GM21515 (cell line): ENCODE measurements at regions not wholly inside any gene's neighbourhood (a gene's known extent, or its start where the extent isn't known, plus 50 kb on each side); places are given as distances from the start of the nearest gene placed in this dataset.

Source experiments
- ATAC-seq: cut with Tn5 transposase; IDR thresholded peaks from one replicate; pipeline ENCODE4 v1.9.1; 2021; ENCODE audit not compliant: unreplicated experiment

DNA sequence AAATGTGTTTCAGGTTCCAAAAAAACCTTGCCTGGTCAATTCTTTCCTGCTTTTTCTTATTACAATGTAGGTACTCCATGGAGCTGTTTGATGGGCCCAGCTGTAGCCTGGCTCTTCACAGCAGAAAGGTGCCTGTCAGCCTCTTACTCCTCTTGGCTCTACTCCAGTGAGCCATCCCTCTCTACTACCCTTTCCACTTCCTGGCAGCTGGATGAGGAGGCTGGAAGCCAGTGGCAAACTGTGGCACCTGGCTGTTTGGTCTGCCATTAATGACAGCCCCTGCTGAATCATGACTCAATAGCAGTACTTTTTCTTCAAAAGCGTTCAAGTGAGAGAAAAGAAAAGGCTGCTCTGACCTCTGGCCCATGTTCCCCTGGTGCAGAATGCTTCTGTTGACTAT, 618.1 kb downstream of the PYDC2 start:
- no peak for ATAC-seq

DNA sequence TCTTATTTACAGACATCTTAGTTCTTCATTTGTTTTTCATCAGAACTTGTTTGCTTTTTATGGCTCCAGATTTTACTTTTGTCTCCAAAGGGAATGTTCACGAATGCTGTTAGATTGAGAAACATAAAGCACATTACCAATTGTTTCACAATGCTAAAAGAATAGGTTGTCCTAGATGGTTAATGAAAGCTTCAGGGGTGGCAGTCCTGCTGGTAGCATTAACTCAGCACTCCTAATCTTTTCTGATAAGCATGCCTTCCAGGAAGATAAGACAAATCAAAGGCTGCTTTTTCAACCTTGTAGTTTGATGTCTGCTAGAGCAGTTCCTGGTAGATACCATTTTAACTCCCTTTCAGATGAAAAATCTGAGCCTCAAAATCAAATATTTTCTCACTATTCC, 619.4 kb downstream of the PYDC2 start:
- ATAC-seq, result no peak

DNA sequence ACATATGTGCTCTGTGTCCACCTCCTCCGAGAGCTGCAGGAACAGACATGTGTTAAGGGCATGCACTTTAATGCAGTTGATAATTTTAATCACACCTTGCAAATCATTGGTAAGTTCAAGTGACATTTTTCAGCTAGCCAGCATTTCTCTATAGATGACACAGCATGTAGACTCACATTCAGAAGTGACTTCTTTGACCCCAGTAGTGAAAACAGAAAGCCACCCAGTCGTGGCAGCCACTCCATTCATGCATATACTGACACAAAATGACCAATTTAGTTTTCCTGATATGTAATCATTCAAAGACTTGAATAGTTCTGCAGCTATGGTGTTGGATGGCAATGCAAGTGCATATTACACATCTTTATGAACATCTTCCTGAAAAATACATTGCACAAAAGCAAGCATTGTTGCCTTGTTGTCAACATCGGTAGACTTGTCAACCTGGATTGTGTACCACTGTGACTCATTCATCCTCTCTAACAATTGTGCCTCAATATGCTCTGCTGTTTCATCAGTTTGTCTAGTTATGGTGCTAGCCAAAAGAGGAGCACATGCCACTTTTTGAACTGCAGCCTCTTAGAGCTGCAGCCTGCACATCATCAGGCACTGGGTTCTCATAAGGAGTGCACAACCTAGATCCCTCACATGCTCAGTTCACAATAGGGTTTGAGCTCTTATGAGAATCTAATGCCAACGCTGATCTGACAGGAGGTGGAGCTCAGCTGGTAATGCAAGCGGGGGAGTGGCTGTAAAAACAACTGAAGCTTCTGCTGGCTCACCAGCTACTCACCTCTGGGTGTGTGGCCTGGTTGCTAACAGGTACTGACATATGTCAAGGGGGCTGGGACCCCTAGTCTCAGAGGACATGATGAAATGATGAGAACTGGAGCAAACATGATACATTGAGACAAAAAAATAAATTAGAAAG, 622.0 kb downstream of the PYDC2 start:
- peak; percentile 90 for ATAC-seq
